ENCODE measurements at regions not wholly inside any gene's neighbourhood (a gene's known extent, or its start where the extent isn't known, plus 50 kb on each side); places are given as distances from the start of the nearest gene placed in this dataset.
"Not testable (repeated sequence)": the region's sequence is repeated elsewhere in the genome, so short reads cannot be mapped to it uniquely, and the experiment has no call there.

DNA sequence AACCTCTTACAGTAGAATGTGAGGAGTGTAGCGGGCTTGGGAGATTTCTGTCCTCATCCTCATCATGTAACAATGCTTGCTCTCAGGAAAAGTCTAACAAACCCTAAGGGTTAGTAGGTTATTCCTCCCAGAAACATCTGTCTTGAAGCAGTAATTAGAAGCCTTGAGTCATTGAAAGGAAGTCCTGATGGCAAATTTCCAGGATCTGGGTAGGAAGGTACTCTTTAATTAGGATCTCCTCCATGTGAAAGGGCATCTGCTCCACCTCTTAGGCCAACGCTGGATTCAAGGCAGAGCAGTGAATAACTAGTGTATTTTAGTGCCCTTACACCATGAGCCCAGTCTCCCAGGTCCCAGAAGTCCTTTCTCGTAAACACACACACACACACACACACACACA lies 106.6 kb upstream of the BARHL2 start:
- DNase-seq, result no peak

DNA sequence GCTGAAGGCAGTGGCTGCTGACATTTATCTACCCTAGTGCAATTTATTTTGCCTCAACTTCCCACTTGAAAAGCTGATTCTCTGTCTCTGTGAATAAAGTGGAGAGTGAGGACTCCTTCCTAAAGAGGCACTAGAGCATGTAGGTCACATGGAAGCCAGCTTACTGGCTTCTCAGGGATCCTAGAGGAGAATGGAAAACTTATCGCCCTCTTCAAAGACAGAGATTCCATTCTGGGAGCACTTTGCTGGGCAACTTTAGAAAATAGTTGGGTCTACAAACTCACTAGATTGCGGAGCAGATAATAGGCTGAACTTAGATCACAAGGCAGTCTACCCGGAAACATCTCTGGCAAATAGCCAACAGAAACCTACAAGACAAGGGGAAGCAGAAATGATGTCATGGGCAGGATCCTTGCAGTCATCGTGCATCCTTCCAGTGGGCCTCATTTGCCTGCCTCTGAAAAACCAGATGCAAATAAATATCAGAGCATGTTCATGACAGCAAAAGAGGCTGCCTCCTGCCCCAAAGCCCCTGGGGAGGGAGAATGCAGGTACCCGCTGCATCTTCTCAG lies 104.8 kb upstream of the BARHL2 start:
- no peak for DNase-seq

DNA sequence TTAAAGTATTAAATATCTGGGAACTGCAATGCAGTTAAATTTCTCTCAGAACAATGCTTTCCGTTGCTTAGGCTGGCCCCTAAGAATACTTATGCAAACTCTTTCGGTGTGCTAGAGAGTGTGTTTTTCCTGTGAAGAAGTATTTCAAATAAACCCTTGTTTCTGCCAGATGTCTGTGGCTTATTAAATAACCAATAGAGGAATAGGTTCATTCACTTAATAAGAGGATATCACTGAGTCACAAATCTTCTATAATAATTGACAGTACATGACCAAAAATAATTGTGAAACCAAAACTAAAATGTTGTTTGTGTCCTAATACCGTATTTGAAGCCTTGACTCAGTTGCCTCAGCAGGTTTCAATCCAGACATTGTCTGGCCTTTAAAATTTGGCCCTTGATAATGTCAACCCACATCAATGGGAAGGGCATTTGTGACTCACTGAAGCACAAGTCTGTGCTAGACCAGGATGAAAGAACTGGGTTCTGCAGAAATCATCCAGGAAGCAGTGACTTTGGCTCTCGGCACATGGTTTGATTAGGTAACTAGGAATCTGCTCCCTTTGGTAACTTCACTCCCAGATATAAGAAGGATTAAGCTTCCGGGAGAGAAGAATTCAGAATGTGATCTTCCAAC lies 104.2 kb upstream of the BARHL2 start:
- no peak for DNase-seq

DNA sequence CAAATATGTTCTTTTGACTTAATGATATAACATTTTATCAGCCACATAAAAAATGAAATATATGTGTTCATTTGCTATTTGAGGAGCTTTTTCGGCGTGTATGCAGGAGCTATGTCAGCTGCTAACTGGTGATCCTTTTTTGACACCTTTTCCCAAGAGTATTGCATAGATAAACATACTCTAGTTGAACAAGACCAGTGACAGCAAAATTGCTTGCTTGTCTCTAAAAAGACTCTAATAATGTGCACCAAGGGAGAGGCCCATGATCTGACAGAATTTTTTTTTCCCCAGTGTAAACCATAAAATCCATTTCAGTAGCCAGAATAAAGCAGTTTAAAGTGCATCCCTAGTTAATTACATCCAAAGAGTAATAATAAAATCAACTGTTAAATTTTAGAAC lies 103.6 kb upstream of the BARHL2 start:
- DNase-seq, result no peak

DNA sequence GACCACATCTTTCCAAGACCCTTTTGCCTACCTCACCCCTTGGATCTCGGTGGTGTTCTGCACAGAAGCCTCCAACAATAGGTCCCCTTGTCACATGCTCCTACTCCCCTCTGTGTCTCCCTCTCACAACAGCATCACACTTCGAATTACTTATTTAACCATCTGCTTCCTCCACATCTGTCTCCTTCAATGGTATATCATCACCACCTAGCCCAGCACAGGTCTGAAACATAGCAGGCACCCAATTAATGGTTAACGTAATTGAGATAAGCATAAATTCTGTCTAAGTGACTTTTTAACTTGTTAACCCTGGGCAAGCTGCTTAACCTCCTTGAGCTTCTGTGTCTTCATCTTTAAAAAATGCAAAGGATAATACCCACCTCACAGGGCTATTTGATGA lies 100.3 kb upstream of the BARHL2 start:
- no peak for DNase-seq

DNA sequence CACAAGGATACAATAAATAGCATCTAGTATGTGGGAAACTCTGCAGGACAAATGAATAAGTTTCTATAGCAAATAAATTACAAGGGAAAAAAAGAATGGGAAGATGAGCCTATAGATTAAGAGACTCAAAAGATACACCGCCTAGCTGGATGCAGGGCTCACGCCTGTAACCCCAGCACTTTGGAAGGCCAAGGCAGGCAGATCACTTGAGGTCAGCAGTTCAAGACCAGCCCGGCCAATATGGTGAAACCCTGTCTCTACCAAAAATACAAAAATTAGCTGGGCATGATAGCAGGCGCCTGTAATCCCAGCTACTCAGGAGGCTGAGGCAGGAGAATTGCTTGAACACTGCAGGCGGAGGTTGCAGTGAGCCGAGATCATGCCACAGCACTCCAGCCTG lies 95.1 kb upstream of the BARHL2 start:
- not testable (repeated sequence) for DNase-seq

DNA sequence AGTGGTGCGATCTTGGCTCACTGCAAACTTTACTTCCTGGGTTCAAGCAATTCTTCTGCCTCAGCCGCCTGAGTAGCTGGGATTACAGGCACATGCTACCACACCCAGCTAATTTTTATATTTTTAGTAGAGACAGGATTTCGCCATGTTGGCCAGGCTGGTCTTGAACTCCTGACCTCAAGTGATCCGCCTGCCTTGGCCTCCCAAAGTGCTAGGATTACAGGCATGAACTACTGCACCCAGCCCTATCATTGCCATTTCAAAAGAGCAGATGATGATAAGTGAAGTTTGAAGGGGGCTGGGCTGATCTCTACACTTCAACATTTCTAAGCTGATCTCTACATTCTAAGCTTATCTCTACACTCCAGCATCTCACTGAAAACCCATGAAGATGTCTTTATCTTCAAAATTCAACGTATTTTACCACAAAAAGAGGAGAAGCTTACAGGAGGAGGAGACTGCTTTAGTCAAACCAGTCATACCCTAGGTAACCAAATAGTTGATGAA lies 94.4 kb upstream of the BARHL2 start:
- DNase-seq, result not testable (repeated sequence)

DNA sequence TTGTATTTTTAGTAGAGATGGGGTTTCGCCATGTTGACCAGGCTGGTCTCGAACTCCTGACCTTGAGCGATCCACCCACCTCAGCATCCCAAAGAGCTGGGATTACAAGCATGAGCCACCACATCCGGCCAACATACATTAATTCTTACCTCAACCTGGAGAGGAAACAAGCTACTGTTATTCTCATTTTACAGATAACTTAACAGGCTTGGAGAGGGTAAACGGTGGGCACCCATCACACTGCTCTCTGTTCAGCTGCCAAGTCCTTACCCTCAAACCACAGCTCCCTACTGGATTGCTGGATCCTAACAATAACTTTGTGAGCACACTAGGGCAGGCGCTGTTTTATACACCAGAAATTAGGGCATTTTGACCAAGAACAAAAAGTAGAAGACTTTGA lies 93.6 kb upstream of the BARHL2 start:
- DNase-seq, result no peak

DNA sequence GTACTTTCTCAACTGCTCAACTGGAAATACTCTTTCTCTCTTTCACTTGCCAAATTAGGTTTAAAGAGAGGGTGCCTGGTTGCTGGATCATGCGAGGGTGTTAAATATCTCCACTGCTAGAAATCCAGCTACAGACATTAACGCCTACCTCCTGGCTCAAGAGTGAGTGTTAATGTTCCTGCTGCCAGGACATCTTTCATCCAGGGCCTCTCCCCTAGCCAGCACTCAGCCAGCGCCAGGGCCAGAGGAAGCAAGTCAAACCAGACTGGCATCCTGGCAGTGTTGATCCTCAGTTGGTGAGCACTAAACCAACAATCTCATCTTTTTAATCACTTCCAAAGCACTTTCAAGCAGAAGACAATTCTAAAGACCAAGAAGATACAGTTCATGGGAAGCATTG lies 92.9 kb upstream of the BARHL2 start:
- no peak for DNase-seq

DNA sequence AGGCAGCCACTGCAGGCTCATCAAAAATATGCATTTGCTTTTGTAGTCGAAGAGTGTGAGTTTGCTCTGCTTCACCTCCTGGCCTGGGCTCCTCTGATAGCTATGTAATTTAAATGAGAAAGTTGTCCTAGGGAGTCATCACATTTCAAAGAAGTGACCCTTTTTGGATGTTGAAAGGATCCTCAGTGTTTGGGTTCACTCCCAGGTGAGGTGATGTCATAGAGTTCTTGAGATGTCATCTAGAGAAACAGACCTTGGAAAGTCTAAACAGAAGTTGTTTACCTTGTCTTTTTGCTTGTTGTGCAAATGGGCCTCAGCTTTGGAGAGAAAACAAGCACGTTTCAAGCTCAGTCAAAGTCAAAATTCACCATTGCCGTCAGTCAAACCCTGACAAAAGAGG lies 92.0 kb upstream of the BARHL2 start:
- DNase-seq, result no peak

DNA sequence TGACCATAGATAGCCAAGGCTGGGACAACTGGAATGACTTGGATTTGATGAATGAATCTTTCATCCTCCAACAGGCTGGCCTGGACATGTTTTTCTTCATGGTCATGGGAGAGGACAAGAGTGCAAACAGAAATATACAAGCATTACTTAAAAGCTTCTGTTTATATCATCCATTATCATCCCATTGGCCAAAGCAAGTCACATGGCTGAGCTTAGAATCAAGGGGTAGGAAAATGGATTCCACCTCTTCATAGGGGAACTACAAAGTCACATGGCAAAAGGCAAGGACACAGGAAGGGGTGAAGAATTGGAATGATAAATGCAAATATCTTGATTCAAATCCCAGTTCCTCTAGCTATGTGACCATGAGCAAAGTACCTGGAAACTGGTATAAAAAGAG lies 90.2 kb upstream of the BARHL2 start:
- no peak for DNase-seq

DNA sequence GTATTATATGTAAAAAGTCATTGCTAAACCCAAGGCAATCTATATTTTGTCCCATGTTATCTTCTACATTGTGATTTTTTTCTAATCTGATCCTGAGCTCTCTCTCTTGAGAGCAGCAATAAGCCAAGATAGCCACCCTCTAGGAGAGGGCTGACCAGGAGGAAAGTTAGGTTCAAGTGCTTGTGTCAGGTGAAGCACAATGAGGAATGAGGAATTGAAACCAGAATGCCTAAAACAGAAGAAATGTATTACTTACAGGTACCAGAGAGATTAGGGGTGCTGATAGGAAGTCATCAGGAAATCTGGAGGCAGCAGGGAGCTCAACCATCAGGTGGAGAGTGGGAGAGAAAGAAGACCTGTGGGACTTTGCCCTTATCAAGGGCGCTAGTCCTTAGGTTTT lies 85.5 kb upstream of the BARHL2 start:
- no peak for DNase-seq

DNA sequence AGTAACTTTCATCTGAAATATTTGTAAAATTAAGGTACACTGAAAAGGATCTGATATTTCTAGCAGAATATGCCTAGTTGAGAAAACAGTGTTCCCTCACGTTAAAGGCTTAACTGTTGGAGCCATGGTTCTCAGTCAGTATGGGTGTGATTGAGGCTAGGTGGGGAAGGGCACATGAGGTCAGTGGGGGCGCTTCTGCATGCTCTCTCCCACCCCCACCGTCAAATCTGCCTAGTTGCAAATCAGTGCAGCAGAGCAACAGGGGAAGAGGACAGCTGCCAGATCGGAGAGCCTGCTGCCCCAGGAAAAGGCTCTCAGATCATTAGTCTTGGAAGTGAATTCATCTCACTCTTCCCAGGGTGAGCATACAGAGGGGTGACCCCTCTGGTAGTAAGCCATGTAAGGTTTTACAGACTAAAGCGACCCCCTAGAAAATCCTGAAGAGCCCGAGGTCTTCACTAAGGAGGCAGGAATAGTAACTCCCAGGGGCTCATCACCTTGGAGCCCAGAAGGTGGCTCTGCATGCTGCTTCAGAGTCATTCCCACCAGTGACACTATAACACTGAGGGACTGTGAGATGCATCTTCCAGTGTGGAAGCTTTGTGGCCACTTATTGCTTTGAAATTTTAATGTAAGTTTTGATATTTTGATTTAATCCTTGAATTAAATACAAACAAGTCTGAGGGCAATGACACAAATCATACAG lies 83.1 kb upstream of the BARHL2 start:
- DNase-seq, result no peak

DNA sequence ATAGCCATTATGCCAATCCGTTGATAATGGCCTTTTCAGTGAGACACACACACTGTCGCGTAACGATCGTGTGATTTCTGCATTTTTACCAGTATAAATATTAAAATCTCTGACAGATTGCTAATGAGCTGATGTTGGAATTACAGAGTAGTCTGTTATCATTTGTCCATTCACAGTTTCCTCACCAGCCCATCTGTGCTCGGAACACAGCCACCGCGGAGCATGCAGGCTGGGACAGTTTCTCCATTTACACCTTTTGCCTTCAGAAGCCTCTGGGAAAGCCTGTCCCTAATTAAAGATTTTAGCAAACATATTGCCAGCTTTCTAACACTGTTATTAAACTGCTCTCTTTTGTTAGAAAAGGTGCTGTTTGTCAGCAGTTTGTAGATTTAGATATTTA lies 82.2 kb upstream of the BARHL2 start:
- DNase-seq, result no peak

DNA sequence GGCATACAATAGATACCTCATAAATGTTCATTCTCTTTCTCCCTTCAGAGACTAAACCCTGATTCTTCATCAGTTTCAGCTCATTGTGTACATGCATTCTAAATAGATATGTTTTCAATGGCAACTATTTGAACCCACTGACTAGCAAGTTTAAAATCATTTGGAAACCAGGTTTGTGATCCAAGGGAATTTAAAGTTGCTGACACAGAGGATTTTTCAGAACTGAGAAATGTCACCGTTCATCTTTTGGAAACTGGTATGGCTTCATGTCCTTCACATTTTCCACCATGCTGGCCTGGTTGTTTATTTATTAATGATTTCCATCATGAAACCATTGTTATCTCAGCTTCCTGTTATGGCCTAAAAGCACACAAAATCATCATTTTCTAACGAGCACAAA lies 81.8 kb upstream of the BARHL2 start:
- DNase-seq, result no peak

DNA sequence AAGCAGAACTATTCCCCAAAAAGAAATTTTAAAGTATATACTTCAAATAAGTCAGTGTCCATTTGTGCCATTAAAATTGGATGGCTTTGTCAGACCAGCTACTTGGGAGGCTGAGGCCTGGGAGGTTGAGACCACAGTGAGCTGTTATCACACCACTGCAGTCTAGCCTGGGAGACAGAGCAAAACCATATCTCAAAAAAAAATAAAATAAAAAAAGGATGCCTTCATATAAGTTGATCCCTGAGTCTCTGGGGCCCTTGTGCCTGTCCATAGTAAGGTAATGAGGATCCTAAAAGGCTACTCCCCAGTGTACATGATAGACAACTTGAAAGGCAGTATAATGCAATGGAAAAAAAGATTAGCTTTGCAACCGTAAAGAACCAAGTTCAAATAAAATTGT lies 81.2 kb upstream of the BARHL2 start:
- no peak for DNase-seq

DNA sequence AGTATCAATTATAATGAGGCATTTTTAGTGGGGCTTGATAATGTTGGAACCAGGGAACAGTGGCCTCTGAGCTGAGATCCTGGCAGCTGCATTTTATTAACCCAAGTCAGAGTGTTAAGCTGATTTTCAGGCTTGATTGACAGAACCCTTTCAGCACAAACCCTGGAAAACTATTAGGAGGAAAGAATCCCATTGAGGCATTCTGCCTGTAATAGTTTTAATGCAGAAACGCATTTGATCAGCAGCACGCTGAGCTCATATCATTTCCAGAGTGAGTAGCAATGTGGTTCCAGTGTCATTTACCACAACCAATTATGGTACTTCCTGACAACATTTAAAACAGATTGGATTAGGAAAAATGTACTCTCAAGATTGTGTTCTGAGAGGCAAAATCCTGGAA lies 78.3 kb upstream of the BARHL2 start:
- no peak for DNase-seq

DNA sequence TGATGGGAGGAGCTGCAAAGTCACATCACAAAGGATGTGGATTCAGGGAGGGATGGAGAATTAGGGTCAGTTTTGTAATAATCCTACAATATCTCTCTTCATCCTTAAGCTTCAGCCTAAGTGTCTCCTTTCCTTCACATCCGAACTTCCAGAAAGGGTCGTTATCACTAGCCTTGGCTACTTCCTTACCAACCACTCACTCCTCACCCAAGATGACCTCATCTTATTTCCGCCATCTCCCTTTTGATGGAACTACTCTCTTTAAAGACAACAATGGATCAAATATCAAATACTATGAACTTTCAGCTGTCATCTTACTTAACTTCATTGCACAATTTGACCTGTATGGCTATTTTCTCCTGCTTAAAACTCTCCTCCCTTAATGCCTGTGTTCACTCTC lies 69.6 kb upstream of the BARHL2 start:
- no peak for DNase-seq

DNA sequence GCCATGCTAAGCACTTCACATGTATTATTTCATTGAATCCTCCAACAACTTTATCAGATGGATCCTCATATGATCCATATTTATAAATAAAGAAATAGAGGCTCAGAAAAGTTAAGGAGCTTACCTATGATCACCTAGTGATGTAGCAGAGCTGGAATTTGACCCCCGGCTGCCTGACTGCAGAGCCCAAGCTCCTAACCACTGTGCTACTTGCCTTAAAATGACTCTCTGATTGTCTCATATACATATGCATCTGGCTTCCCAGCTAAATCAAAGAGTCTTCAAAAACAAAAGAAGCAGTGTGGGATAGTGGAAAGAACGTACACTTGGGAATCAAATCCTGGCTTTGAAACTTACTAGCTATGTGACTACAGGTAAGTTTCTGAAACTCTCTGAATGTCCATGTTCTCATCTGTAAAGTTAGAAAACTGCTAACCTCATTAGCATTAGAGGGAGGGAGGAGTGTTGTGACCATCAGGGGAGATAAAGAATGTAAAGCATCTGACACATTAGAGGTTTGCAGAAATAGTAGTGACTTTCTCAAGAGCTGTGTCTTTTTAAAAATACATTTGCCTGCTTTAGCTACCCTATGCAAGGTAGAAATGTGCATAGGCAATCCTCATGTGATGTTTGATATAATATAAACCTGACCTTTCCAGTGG lies 67.2 kb upstream of the BARHL2 start:
- no peak for DNase-seq

DNA sequence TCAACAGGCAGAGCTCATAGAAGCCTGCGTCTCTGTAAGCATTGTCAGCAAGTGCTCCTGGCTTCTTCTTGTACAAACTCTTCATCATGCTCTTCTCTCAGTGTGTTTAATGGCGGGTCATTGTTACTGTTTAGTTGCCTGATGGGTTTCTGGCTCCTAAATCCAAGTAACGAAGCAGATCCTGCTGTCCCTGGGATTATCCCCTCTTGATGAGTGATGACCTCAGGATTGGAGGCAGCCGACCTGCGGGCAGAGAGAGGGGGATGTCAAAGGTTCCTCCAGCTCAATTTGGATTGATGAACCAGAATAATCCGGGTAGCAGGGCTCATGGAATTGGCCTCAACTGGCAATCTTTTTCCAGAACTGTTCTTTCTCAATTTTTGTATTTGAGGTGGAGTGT lies 66.1 kb upstream of the BARHL2 start:
- no peak for DNase-seq

DNA sequence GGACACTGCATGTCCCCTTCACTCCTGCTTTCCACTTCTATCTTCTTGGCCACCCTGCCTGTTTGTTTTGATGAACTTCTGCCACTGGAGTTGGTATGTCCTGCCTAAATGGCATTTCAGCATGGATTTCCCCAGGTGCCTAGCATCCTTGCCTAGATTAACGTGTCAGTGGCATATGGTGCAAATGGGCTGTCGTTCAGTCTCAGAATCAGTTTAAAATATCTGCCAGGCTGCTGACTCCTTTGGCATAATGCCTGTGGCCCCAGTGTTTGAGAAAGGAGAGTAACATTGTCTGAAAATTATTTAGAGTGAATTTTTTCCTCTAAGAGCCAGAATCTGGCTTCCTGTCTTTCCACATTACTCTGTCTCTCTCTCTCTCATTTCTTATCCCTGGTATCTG lies 64.9 kb upstream of the BARHL2 start:
- no peak for DNase-seq

DNA sequence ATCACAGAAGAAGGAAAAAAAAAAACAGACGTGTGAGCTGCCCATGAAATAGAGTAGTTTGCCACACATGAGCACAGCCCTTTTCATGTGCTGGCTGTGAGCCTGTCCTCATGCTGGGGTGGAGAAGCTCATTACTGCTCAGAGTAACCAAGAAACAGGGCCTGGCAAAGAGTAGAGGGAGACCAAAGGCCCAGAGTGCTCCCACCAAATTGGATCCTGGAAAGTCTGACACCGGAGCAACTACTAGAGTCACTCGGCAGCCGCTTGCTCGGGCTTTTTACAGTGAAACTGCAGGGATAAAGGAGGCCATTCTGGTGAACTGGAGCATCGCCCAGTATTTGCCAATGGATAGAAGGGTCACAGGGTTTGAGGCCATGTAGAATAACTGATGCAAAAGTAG lies 64.4 kb upstream of the BARHL2 start:
- no peak for DNase-seq

DNA sequence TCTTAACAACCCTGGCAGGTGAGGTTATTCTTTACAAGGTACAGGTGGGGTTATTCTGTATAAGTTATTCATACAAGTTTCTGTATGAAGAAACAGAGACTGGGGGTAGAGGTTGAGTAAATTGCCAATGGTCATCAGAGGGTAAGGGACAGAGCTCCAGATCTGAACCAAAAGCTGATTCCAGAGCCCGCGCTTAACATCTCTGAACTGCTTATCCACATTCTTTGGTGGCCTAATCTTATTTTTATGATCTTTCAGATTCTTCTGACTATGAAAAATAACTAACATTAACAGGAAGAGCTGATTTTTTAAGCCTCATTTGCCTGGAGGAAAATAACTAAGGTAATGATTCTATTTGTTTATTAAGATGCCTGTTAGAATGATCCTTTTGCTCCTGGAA lies 63.9 kb upstream of the BARHL2 start:
- no peak for DNase-seq

DNA sequence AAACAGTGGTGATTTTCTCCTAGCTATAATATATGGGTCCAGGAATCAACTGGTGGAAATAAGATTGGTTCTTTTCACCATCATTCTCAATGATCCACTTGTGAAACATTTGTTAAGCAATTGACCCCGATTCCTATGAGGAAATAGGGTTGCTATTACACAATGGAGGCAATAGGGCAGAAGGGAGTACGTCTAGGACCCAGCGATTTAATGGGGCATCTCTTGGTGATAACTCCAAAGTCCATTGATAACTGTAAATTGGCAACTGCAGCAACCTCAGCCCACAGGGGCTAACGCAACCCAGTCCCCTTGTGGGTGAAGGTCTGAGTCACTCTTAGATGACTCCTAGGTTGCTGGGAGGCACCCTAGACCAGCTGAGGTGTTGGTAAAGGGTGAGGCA lies 62.5 kb upstream of the BARHL2 start:
- DNase-seq, result no peak
